Natural killer cell (primary cell): ENCODE measurements at regions not wholly inside any gene's neighbourhood (a gene's known extent, or its start where the extent isn't known, plus 50 kb on each side); places are given as distances from the start of the nearest gene placed in this dataset.
A peak's percentile ranks its signal among the peaks of the same experiment; 100 is the strongest.

Experiments used
- ATAC-seq, 3 donors: fragments of 150-1000 bp in 2 of 3; fragments of 200-7000 bp in 1 of 3; cut with Tn5 transposase; 1 replicate in 1 of 3; 2 replicates in 2 of 3; pipeline ENCODE4 v1.10.0; 2021; ENCODE audit warnings: mild to moderate bottlenecking in 2 of 3, moderate library complexity in 2 of 3
- DNase-seq, 2 donors: peaks; one replicate each; pipeline versions ENCODE4 v3.0.0 to v3.0.0-alpha.2; 2013 to 2021; ENCODE audit warnings: mixed read lengths in 1 of 2
- H3K27ac ChIP-seq: one replicate; pipeline ENCODE4 v1.5.1; 2013; ENCODE audit warnings: mild to moderate bottlenecking, low read length
- H3K27me3 ChIP-seq: one replicate; pipeline ENCODE4 v1.6.1; 2013; ENCODE audit warnings: low read length; ENCODE audit not compliant: control insufficient read depth, insufficient read depth
- H3K36me3 ChIP-seq: one replicate; pipeline ENCODE4 v1.6.1; 2013; ENCODE audit warnings: low read length; ENCODE audit not compliant: control insufficient read depth, insufficient read depth
- H3K4me1 ChIP-seq: one replicate; pipeline ENCODE4 v1.6.1; 2013; ENCODE audit warnings: low read length; ENCODE audit not compliant: control insufficient read depth, insufficient read depth
- H3K4me3 ChIP-seq: one replicate; pipeline ENCODE4 v1.5.1; 2013; ENCODE audit warnings: low read length
- H3K9me3 ChIP-seq: one replicate; pipeline ENCODE4 v1.6.1; 2013; ENCODE audit warnings: low read length; ENCODE audit not compliant: control insufficient read depth, insufficient read depth
- H3K27ac Mint-ChIP-seq, 2 donors: one replicate each; pipeline ENCODE4 v1.8.0; 2022; ENCODE audit warnings: mild to moderate bottlenecking in 2 of 2, mixed read lengths in 2 of 2, moderate library complexity in 1 of 2
- H3K27me3 Mint-ChIP-seq, 2 donors: one replicate each; pipeline ENCODE4 v1.8.0; 2022; ENCODE audit warnings: low read depth in 2 of 2, mixed read lengths in 2 of 2
- H3K36me3 Mint-ChIP-seq: one replicate; pipeline ENCODE4 v1.8.0; 2022; ENCODE audit warnings: mixed read lengths
- H3K4me1 Mint-ChIP-seq, 2 donors: one replicate each; pipeline ENCODE4 v1.8.0; 2022; ENCODE audit warnings: mixed read lengths in 2 of 2
- H3K4me3 Mint-ChIP-seq: one replicate; pipeline ENCODE4 v1.8.0; 2022; ENCODE audit warnings: mild to moderate bottlenecking, moderate library complexity, mixed read lengths
- H3K9me3 Mint-ChIP-seq, 2 donors: one replicate each; pipeline ENCODE4 v1.8.0; 2022; ENCODE audit warnings: mixed read lengths in 2 of 2
- WGBS: methylation state at CpG from one replicate; pipeline ENCODE4 v1.1.7; 2013; ENCODE audit warnings: missing lambda C conversion rate; ENCODE audit not compliant: insufficient coverage; 5-methylcytosine and 5-hydroxymethylcytosine counted together
- intact Hi-C: fragments of 100-400 bp; cut with micrococcal nuclease; formaldehyde crosslinking; loops from one replicate; pipeline ENCODE4 v1.14.2; 2022
- TF ChIP-seq, protein P1 (sequence below): fragments of 200-600 bp; IDR thresholded peaks from one replicate; pipeline ENCODE4 v1.8.0; 2022; ENCODE audit warnings: antibody characterized with exemption

DNA sequence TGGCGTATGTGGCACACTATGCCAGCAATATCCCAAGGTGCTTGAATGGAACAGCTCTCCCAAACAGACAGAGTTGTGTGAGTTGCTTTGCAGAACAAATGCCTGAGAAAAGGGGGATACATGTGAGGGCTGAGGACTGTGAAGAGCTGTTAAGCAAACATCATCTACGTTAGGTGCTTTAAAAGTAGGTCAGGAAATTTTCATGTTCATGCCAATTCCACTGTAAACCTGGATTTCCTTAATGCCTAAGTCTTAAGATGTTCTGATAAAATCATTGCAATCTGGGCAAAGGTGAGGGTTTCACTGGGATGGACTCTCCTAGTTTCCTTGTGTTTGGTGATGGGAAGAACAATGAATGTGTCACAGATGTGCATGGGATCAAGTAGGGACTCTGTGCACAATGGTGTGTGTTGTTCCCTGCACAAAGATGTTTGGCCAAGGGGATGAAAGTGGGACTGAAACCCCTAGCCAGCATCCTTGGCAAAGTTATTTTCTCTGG, 227.9 kb downstream of the KTN1 start:
- TF ChIP-seq, protein P1, sequence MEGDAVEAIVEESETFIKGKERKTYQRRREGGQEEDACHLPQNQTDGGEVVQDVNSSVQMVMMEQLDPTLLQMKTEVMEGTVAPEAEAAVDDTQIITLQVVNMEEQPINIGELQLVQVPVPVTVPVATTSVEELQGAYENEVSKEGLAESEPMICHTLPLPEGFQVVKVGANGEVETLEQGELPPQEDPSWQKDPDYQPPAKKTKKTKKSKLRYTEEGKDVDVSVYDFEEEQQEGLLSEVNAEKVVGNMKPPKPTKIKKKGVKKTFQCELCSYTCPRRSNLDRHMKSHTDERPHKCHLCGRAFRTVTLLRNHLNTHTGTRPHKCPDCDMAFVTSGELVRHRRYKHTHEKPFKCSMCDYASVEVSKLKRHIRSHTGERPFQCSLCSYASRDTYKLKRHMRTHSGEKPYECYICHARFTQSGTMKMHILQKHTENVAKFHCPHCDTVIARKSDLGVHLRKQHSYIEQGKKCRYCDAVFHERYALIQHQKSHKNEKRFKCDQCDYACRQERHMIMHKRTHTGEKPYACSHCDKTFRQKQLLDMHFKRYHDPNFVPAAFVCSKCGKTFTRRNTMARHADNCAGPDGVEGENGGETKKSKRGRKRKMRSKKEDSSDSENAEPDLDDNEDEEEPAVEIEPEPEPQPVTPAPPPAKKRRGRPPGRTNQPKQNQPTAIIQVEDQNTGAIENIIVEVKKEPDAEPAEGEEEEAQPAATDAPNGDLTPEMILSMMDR: no peak
- H3K27ac ChIP-seq: peak overlapping the region; percentile 85
- H3K27me3 Mint-ChIP-seq: no peaks in the 10 kb centered on the region
- H3K27ac Mint-ChIP-seq: peak overlapping the region; percentile 88 to 96
- DNase-seq (no peak), ATAC-seq (no peak)
- no peaks in the 10 kb centered on the region for H3K27me3 ChIP-seq
- intact Hi-C loops: loop anchor here (10.0 kb wide), 2 partner anchors 307 to 473 kb away; partner anchors contain the start of gene PELI2
- no peak overlapping the region for H3K4me3 ChIP-seq
- H3K9me3 Mint-ChIP-seq: peaks cover 2 to 4% of the 10 kb centered on the region in 2 donors
- H3K4me1 Mint-ChIP-seq: peaks cover 65 to 68% of the 10 kb centered on the region in 2 donors
- H3K36me3 Mint-ChIP-seq: peaks cover 15% of the 10 kb centered on the region
- no peaks in the 10 kb centered on the region for H3K36me3 ChIP-seq
- H3K4me3 Mint-ChIP-seq: peak overlapping the region; percentile 78
- 87% methylated on average over 2 of the region's 2 CpGs for WGBS
- no peaks in the 10 kb centered on the region for H3K9me3 ChIP-seq
- peaks cover 29% of the 10 kb centered on the region for H3K4me1 ChIP-seq

DNA sequence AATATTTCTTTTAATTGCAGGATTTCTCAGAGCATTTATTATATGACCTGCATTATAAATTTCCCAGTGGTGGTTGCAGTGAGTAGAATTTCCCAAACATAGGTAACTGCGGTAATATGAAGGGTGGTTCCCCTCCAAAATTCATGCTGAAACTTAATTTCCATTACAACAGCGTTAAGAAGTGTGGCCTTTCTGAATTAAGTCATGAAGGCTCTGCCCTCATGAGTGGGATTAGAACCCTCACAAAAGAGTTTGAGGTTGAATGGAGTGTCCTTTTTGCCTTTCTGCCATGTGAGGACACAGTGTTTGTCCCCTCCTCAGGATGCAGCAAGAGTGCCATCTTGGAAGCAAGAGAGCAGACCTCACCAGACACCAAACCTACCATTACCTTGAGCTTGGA, 233.6 kb downstream of the KTN1 start:
- Mint-ChIP-seq H3K36me3 (peaks cover 17% of the 10 kb centered on the region), H3K9me3 (peaks cover 2 to 6% of the 10 kb centered on the region in 2 donors), H3K4me3 (no peak overlapping the region), H3K4me1 (peaks cover 29 to 40% of the 10 kb centered on the region in 2 donors), H3K27me3 (no peaks in the 10 kb centered on the region), H3K27ac (no peak overlapping the region)
- H3K36me3 ChIP-seq: no peaks in the 10 kb centered on the region
- no peak overlapping the region for H3K27ac ChIP-seq
- DNase-seq: peak in 1 of 2 donors; percentile 11
- 84% methylated on average over 2 of the region's 2 CpGs for WGBS
- H3K27me3 ChIP-seq: no peaks in the 10 kb centered on the region
- H3K4me1 ChIP-seq: peaks cover under 1% of the 10 kb centered on the region
- TF ChIP-seq, protein P1: no peak
- no peaks in the 10 kb centered on the region for H3K9me3 ChIP-seq
- intact Hi-C loops: no loop called here
- no peak for ATAC-seq
- no peak overlapping the region for H3K4me3 ChIP-seq

DNA sequence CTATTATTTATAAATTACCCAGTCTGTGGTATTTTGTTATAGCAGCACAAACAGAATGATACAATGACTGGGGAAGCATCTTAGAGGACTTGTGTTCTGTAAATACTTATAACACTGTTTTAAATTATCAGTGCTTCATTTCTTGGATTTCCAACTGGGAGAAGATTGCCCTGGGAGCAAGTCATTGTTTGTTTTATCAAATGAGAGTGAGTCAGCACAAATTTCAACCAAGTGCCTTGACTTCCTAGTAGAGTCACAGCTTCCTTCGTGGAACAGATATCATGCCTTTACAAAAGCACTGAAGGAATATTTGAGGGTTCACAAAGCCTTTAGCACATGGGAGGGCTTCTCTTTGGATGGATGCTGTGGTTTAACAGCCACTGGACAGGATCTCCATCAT, 234.1 kb downstream of the KTN1 start:
- H3K4me3 Mint-ChIP-seq: no peak overlapping the region
- Histone ChIP-seq H3K9me3 (no peaks in the 10 kb centered on the region), H3K36me3 (no peaks in the 10 kb centered on the region), H3K4me3 (no peak overlapping the region), H3K27me3 (no peaks in the 10 kb centered on the region), H3K27ac (no peak overlapping the region), H3K4me1 (peaks cover 4% of the 10 kb centered on the region)
- H3K9me3 Mint-ChIP-seq: peaks cover 2 to 6% of the 10 kb centered on the region in 2 donors
- DNase-seq (no peak), ATAC-seq (no peak)
- 100% methylated on average over 1 of the region's 1 CpG for WGBS
- intact Hi-C loops: no loop called here
- H3K27me3 Mint-ChIP-seq: no peaks in the 10 kb centered on the region
- H3K27ac Mint-ChIP-seq: peak overlapping the region in 1 of 2 donors; percentile 27
- H3K4me1 Mint-ChIP-seq: peaks cover 29 to 40% of the 10 kb centered on the region in 2 donors
- TF ChIP-seq, protein P1: no peak
- peaks cover 17% of the 10 kb centered on the region for H3K36me3 Mint-ChIP-seq

DNA sequence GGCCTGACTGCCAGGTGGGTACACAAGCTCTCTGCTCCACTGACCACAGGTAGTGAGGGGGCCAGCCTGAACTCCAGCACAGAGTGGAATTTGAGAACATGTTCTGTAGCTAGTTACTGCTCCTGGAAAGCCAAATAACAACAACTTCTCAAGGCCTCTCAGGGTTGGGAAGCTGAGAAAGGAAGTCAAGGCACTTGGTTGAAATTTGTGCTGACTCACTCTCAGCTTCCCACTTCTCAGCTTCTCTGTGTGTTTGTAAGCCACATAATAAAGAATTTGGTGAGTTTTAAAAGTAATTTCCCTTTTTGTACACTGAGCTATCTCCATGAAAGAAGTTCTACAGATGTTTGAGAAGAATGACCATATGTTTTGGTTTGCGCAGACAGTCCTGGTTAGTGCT, 234.9 kb downstream of the KTN1 start:
- Mint-ChIP-seq H3K9me3 (peaks cover 2 to 6% of the 10 kb centered on the region in 2 donors), H3K4me3 (no peak overlapping the region), H3K27me3 (no peaks in the 10 kb centered on the region), H3K27ac (peak overlapping the region in 1 of 2 donors; percentile 27), H3K36me3 (peaks cover 17% of the 10 kb centered on the region), H3K4me1 (peaks cover 29 to 40% of the 10 kb centered on the region in 2 donors)
- DNase-seq (no peak), ATAC-seq (no peak)
- TF ChIP-seq, protein P1: no peak
- Histone ChIP-seq H3K27ac (no peak overlapping the region), H3K4me1 (peaks cover 4% of the 10 kb centered on the region), H3K27me3 (no peaks in the 10 kb centered on the region), H3K36me3 (no peaks in the 10 kb centered on the region), H3K4me3 (no peak overlapping the region), H3K9me3 (no peaks in the 10 kb centered on the region)
- WGBS: no CpG with 5 or more reads among the region's 1 CpG
- intact Hi-C loops: no loop called here
